Mesenchymal stem cell (in vitro differentiated cells and primary cell): ENCODE measurements at regions not wholly inside any gene's neighbourhood (a gene's known extent, or its start where the extent isn't known, plus 50 kb on each side); places are given as distances from the start of the nearest gene placed in this dataset.

Experiments
- DNase-seq: peaks from one replicate; pipeline ENCODE4 v3.0.0-alpha.2; 2013
- H2AFZ ChIP-seq: one replicate; pipeline ENCODE4 v1.6.1; 2013; ENCODE audit warnings: low read depth, mild to moderate bottlenecking, control low read depth, inconsistent platforms, low read length, moderate library complexity
- H2AK5ac ChIP-seq: 2 replicates; pipeline ENCODE4 v1.6.1; 2013; ENCODE audit warnings: low read length, moderate library complexity, mild to moderate bottlenecking, inconsistent platforms; ENCODE audit not compliant: severe bottlenecking
- H2BK120ac ChIP-seq: one replicate; pipeline ENCODE4 v1.6.1; 2013; ENCODE audit warnings: low read depth, mild to moderate bottlenecking, inconsistent platforms, low read length, moderate library complexity
- H2BK12ac ChIP-seq, 2 experiments: one replicate each; pipeline ENCODE4 v1.6.1; 2013; ENCODE audit warnings: inconsistent platforms in 2 of 2, low read length in 2 of 2, mild to moderate bottlenecking in 2 of 2, moderate library complexity in 2 of 2, control low read depth in 1 of 2
- H2BK15ac ChIP-seq: one replicate; pipeline ENCODE4 v1.6.1; 2013; ENCODE audit warnings: mild to moderate bottlenecking, low read depth, inconsistent platforms; ENCODE audit not compliant: poor library complexity, severe bottlenecking
- H2BK5ac ChIP-seq: 2 replicates; pipeline ENCODE4 v1.6.1; 2013; ENCODE audit warnings: low read depth, mild to moderate bottlenecking, low read length, control low read depth, inconsistent platforms; ENCODE audit not compliant: poor library complexity, severe bottlenecking
- H3K14ac ChIP-seq, 2 experiments: one replicate each; pipeline ENCODE4 v1.6.1; 2013; ENCODE audit warnings: inconsistent platforms in 2 of 2, low read length in 2 of 2, control low read depth in 1 of 2, mild to moderate bottlenecking in 1 of 2, moderate library complexity in 1 of 2
- H3K18ac ChIP-seq, 2 experiments: one replicate each; pipeline ENCODE4 v1.6.1; 2013; ENCODE audit warnings: inconsistent platforms in 2 of 2, low read length in 2 of 2, control low read depth in 1 of 2, low read depth in 1 of 2, mild to moderate bottlenecking in 1 of 2
- H3K23ac ChIP-seq, 2 experiments: one replicate each; pipeline ENCODE4 v1.6.1; 2013; ENCODE audit warnings: inconsistent platforms in 2 of 2, low read length in 2 of 2, mild to moderate bottlenecking in 2 of 2, moderate library complexity in 2 of 2, control low read depth in 1 of 2
- H3K27ac ChIP-seq: 2 replicates; pipeline ENCODE4 v1.5.1; 2013; ENCODE audit warnings: mild to moderate bottlenecking, moderate library complexity, low read length, control low read depth, inconsistent platforms; ENCODE audit not compliant: poor library complexity, severe bottlenecking
- H3K27me3 ChIP-seq, 2 experiments: 2 replicates each; pipeline versions ENCODE4 v1.6.1 to v1.7.0; 2013; ENCODE audit warnings: low read length in 2 of 2, mild to moderate bottlenecking in 2 of 2, moderate library complexity in 2 of 2, control low read depth in 1 of 2, inconsistent platforms in 1 of 2; ENCODE audit not compliant: control insufficient read depth in 1 of 2, insufficient read depth in 1 of 2
- H3K36me3 ChIP-seq, 2 experiments: 2 replicates each; pipeline versions ENCODE4 v1.6.1 to v1.7.0; 2013; ENCODE audit warnings: low read length in 2 of 2, control low read depth in 1 of 2, inconsistent platforms in 1 of 2, low read depth in 1 of 2, mild to moderate bottlenecking in 1 of 2; ENCODE audit not compliant: insufficient read depth in 2 of 2, control insufficient read depth in 1 of 2
- H3K4ac ChIP-seq, 2 experiments: one replicate each; pipeline ENCODE4 v1.6.1; 2013; ENCODE audit warnings: inconsistent platforms in 2 of 2, low read length in 2 of 2, mild to moderate bottlenecking in 2 of 2, moderate library complexity in 2 of 2, control low read depth in 1 of 2, low read depth in 1 of 2
- H3K4me1 ChIP-seq: 2 replicates; pipeline ENCODE4 v1.6.1; 2013; ENCODE audit warnings: low read depth, low read length, control low read depth; ENCODE audit not compliant: control insufficient read depth, insufficient read depth
- H3K4me2 ChIP-seq: 2 replicates; pipeline ENCODE4 v1.6.1; 2013; ENCODE audit warnings: low read length, mild to moderate bottlenecking, inconsistent platforms; ENCODE audit not compliant: poor library complexity, severe bottlenecking
- H3K4me3 ChIP-seq, 2 experiments: 2 replicates each; pipeline versions ENCODE4 v1.5.1 to v1.7.0; 2013; ENCODE audit warnings: low read length in 2 of 2, mild to moderate bottlenecking in 2 of 2, control low read depth in 1 of 2, low read depth in 1 of 2; ENCODE audit not compliant: insufficient read depth in 1 of 2
- H3K79me1 ChIP-seq: replicated peaks from 2 replicates; pipeline ENCODE4 v1.6.1; 2013; ENCODE audit warnings: mild to moderate bottlenecking, control low read depth, low read length, inconsistent platforms; ENCODE audit not compliant: poor library complexity, severe bottlenecking
- H3K9ac ChIP-seq: 2 replicates; pipeline ENCODE4 v1.7.0; 2013; ENCODE audit warnings: mild to moderate bottlenecking, low read length, moderate library complexity
- H3K9me3 ChIP-seq: 2 replicates; pipeline ENCODE4 v1.7.0; 2013; ENCODE audit warnings: mild to moderate bottlenecking, low read length; ENCODE audit not compliant: control insufficient read depth
- H4K8ac ChIP-seq: one replicate; pipeline ENCODE4 v1.6.1; 2013; ENCODE audit warnings: inconsistent platforms, mild to moderate bottlenecking, low read length, moderate library complexity
- H4K91ac ChIP-seq: one replicate; pipeline ENCODE4 v1.6.1; 2013; ENCODE audit warnings: mild to moderate bottlenecking, low read length, inconsistent platforms
- WGBS: methylation state at CpG from one replicate; pipeline ENCODE4 v1.1.7; 2013; ENCODE audit warnings: mixed read lengths; 5-methylcytosine and 5-hydroxymethylcytosine counted together

- Histone ChIP-seq H2BK12ac (no peak overlapping the region), H3K23ac (no peak overlapping the region), H3K27me3 (peaks cover 16 to 40% of the 10 kb centered on the region in 2 experiments), H4K8ac (no peak overlapping the region), H2BK5ac (no peak overlapping the region), H4K91ac (no peak overlapping the region), H3K4me2 (no peak overlapping the region), H2AK5ac (no peak overlapping the region), H3K14ac (no peak overlapping the region), H3K36me3 (no peaks in the 10 kb centered on the region), H2AFZ (no peak overlapping the region), H2BK120ac (no peak overlapping the region), H2BK15ac (no peak overlapping the region), H3K27ac (no peak overlapping the region), H3K4ac (no peak overlapping the region), H3K18ac (no peak overlapping the region), H3K9me3 (no peaks in the 10 kb centered on the region), H3K9ac (no peak overlapping the region), H3K4me1 (no peaks in the 10 kb centered on the region), H3K4me3 (no peak overlapping the region), H3K79me1 (no peaks in the 10 kb centered on the region)
- 94% methylated on average over 3 of the region's 4 CpGs for WGBS
- DNase-seq: no peak
Observed at GRCh38 chr20:60219231-60219630, 261.0 kb downstream of the CDH26 start.

GRCh38 chr20:60219984-60220562, 261.9 kb downstream of the CDH26 start:
- WGBS: 61% methylated on average over 9 of the region's 9 CpGs
- H2BK15ac ChIP-seq: no peak overlapping the region

GRCh38 chr20:60220706-60221105, 262.5 kb downstream of the CDH26 start:
- Histone ChIP-seq H2BK12ac (no peak overlapping the region), H2BK5ac (no peak overlapping the region), H3K14ac (no peak overlapping the region), H2AFZ (no peak overlapping the region), H3K36me3 (no peaks in the 10 kb centered on the region), H2BK120ac (no peak overlapping the region), H4K8ac (no peak overlapping the region), H3K9ac (no peak overlapping the region), H3K79me1 (no peaks in the 10 kb centered on the region), H3K23ac (no peak overlapping the region), H3K27me3 (peaks cover 5 to 27% of the 10 kb centered on the region in 2 experiments), H2BK15ac (no peak overlapping the region), H3K27ac (no peak overlapping the region), H3K4me2 (no peak overlapping the region), H3K4me1 (no peaks in the 10 kb centered on the region), H3K18ac (no peak overlapping the region), H4K91ac (no peak overlapping the region), H3K4ac (no peak overlapping the region), H3K4me3 (no peak overlapping the region), H3K9me3 (no peaks in the 10 kb centered on the region), H2AK5ac (no peak overlapping the region)
- 59% methylated on average over 8 of the region's 8 CpGs for WGBS
- DNase-seq: no peak

More at GRCh38 chr20:60219984-60220562, 261.9 kb downstream of the CDH26 start:
- no peak overlapping the region for H3K14ac ChIP-seq
- H2BK12ac ChIP-seq: no peak overlapping the region
- H3K79me1 ChIP-seq: no peaks in the 10 kb centered on the region
- no peak overlapping the region for H2BK5ac ChIP-seq
- no peak overlapping the region for H4K8ac ChIP-seq
- no peak overlapping the region for H3K18ac ChIP-seq
- H3K4ac ChIP-seq: no peak overlapping the region
- no peaks in the 10 kb centered on the region for H3K9me3 ChIP-seq
- no peak overlapping the region for H2BK120ac ChIP-seq
- no peak overlapping the region for H3K23ac ChIP-seq
- H4K91ac ChIP-seq: no peak overlapping the region
- no peak overlapping the region for H3K4me3 ChIP-seq
- peaks cover 11 to 33% of the 10 kb centered on the region in 2 experiments for H3K27me3 ChIP-seq
- H3K27ac ChIP-seq: no peak overlapping the region
- no peak overlapping the region for H2AFZ ChIP-seq
- DNase-seq: no peak
- no peaks in the 10 kb centered on the region for H3K4me1 ChIP-seq
- H3K36me3 ChIP-seq: no peaks in the 10 kb centered on the region
- H2AK5ac ChIP-seq: no peak overlapping the region
- no peak overlapping the region for H3K9ac ChIP-seq
- no peak overlapping the region for H3K4me2 ChIP-seq

- no peak overlapping the region for H2BK5ac ChIP-seq
- H3K36me3 ChIP-seq: no peaks in the 10 kb centered on the region
- H3K14ac ChIP-seq: no peak overlapping the region
- no peak overlapping the region for H2BK15ac ChIP-seq
- no peak overlapping the region for H3K18ac ChIP-seq
- no peak overlapping the region for H2BK120ac ChIP-seq
- no peaks in the 10 kb centered on the region for H3K79me1 ChIP-seq
- DNase-seq: no peak
- H4K91ac ChIP-seq: no peak overlapping the region
- H3K23ac ChIP-seq: no peak overlapping the region
- no peak overlapping the region for H3K4me3 ChIP-seq
- no peak overlapping the region for H4K8ac ChIP-seq
- H2AK5ac ChIP-seq: no peak overlapping the region
- 34% methylated on average over 3 of the region's 3 CpGs for WGBS
- H3K27me3 ChIP-seq: peaks cover 0 to 22% of the 10 kb centered on the region in 2 experiments
- H3K9me3 ChIP-seq: no peaks in the 10 kb centered on the region
- no peak overlapping the region for H3K4ac ChIP-seq
- H3K4me1 ChIP-seq: no peaks in the 10 kb centered on the region
- no peak overlapping the region for H3K27ac ChIP-seq
- H2BK12ac ChIP-seq: no peak overlapping the region
- H3K9ac ChIP-seq: no peak overlapping the region
- no peak overlapping the region for H3K4me2 ChIP-seq
- no peak overlapping the region for H2AFZ ChIP-seq
Observed at GRCh38 chr20:60221593-60221992, 263.4 kb downstream of the CDH26 start.
